ENCODE measurements at regions not wholly inside any gene's neighbourhood (a gene's known extent, or its start where the extent isn't known, plus 50 kb on each side); places are given as distances from the start of the nearest gene placed in this dataset.

GRCh38 chr7:145169908-145170307, 334.1 kb upstream of the TPK1 start:
- TF ChIP-seq, protein P1, sequence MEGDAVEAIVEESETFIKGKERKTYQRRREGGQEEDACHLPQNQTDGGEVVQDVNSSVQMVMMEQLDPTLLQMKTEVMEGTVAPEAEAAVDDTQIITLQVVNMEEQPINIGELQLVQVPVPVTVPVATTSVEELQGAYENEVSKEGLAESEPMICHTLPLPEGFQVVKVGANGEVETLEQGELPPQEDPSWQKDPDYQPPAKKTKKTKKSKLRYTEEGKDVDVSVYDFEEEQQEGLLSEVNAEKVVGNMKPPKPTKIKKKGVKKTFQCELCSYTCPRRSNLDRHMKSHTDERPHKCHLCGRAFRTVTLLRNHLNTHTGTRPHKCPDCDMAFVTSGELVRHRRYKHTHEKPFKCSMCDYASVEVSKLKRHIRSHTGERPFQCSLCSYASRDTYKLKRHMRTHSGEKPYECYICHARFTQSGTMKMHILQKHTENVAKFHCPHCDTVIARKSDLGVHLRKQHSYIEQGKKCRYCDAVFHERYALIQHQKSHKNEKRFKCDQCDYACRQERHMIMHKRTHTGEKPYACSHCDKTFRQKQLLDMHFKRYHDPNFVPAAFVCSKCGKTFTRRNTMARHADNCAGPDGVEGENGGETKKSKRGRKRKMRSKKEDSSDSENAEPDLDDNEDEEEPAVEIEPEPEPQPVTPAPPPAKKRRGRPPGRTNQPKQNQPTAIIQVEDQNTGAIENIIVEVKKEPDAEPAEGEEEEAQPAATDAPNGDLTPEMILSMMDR (conservative IDR thresholded peaks at IDR 0.05; ENCODE audit: low read depth in 2 of 2), result peak in 1 of 2 experiments; percentile 33; a peak in 3 of 4 replicates
- TF ChIP-seq, protein P2, sequence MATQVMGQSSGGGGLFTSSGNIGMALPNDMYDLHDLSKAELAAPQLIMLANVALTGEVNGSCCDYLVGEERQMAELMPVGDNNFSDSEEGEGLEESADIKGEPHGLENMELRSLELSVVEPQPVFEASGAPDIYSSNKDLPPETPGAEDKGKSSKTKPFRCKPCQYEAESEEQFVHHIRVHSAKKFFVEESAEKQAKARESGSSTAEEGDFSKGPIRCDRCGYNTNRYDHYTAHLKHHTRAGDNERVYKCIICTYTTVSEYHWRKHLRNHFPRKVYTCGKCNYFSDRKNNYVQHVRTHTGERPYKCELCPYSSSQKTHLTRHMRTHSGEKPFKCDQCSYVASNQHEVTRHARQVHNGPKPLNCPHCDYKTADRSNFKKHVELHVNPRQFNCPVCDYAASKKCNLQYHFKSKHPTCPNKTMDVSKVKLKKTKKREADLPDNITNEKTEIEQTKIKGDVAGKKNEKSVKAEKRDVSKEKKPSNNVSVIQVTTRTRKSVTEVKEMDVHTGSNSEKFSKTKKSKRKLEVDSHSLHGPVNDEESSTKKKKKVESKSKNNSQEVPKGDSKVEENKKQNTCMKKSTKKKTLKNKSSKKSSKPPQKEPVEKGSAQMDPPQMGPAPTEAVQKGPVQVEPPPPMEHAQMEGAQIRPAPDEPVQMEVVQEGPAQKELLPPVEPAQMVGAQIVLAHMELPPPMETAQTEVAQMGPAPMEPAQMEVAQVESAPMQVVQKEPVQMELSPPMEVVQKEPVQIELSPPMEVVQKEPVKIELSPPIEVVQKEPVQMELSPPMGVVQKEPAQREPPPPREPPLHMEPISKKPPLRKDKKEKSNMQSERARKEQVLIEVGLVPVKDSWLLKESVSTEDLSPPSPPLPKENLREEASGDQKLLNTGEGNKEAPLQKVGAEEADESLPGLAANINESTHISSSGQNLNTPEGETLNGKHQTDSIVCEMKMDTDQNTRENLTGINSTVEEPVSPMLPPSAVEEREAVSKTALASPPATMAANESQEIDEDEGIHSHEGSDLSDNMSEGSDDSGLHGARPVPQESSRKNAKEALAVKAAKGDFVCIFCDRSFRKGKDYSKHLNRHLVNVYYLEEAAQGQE (IDR thresholded peaks at IDR 0.05; ENCODE audit: unreplicated experiment), result no peak
- TF ChIP-seq EZH2 (IDR thresholded peaks at IDR 0.05; ENCODE audit: low read depth, unreplicated experiment), result no peak
- TF ChIP-seq STAT1 (IDR thresholded peaks at IDR 0.05; ENCODE audit: unreplicated experiment), result no peak
- no peak for TF ChIP-seq POLR2AphosphoS5 (IDR thresholded peaks at IDR 0.05; ENCODE audit: low read depth)
- TF ChIP-seq EZH2phosphoT487 (IDR thresholded peaks at IDR 0.05; ENCODE audit: unreplicated experiment), result no peak
- no peak for TF ChIP-seq CREB1 (CRISPR knock-in tag; IDR thresholded peaks at IDR 0.05; ENCODE audit: low read depth)
- TF ChIP-seq NANOG (IDR thresholded peaks at IDR 0.05; ENCODE audit: borderline replicate concordance), result no peak
- TF ChIP-seq, protein P3, sequence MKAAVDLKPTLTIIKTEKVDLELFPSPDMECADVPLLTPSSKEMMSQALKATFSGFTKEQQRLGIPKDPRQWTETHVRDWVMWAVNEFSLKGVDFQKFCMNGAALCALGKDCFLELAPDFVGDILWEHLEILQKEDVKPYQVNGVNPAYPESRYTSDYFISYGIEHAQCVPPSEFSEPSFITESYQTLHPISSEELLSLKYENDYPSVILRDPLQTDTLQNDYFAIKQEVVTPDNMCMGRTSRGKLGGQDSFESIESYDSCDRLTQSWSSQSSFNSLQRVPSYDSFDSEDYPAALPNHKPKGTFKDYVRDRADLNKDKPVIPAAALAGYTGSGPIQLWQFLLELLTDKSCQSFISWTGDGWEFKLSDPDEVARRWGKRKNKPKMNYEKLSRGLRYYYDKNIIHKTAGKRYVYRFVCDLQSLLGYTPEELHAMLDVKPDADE (IDR thresholded peaks at IDR 0.05), result no peak

All from GM23338 (cell line).